ENCODE measurements at regions not wholly inside any gene's neighbourhood (a gene's known extent, or its start where the extent isn't known, plus 50 kb on each side); places are given as distances from the start of the nearest gene placed in this dataset.

DNA sequence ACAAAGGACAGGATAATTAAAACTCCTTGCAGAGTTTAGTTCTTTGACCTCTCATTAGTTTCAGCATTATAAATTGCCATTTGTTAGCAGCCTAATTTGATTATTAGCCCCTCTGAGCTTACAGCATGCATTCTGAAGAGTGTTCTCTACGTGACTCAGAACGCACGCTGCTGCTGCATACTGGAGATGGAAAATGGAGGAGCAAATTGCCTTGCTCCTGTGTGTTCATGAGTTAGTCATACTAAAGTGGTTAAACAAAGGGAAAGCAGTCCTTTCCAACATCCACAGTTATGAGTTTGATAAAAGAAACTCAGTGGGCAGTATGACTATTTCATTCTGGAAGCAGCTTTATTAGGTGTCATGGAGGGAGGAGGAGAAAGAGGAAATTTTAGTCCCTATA is 922.5 kb downstream of the RPA4 start:
- DNase-seq (ENCODE audit: low read depth, low spot score) = no peak
- TF ChIP-seq TCF7L2 (IDR thresholded peaks at IDR 0.05; ENCODE audit: low read depth, low read length) = no peak
- TF ChIP-seq POLR2AphosphoS5 (IDR thresholded peaks at IDR 0.05; ENCODE audit: low read depth, low read length) = no peak
- TF ChIP-seq REST (IDR thresholded peaks at IDR 0.05; ENCODE audit: insufficient read depth in 1 of 2, low read depth in 2 of 2, low read length in 1 of 2) = no peak
- no peak for TF ChIP-seq CTCF (IDR thresholded peaks at IDR 0.05)
- TF ChIP-seq SIN3A (IDR thresholded peaks at IDR 0.05; ENCODE audit: borderline replicate concordance, insufficient read depth, low read depth, low read length) = no peak
- in situ Hi-C loops (cut with HindIII; ENCODE audit: low pct_unique_long_range_greater_than_20kb, low sequenced_read_pairs) (no loop called here), intact Hi-C loops (cut with micrococcal nuclease; ENCODE audit: unreplicated experiment) (no loop called here)
- H3K4me1 ChIP-seq (ENCODE audit: control insufficient read depth, insufficient read depth, low read length) = no peaks in the 10 kb centered on the region
- ChIA-PET POLR2A (no interaction called here), CTCF (no interaction called here)
- H3K9me3 ChIP-seq (ENCODE audit: control insufficient read depth, insufficient read depth, low read depth, low read length) = no peaks in the 10 kb centered on the region
- no peak overlapping the region for H3K27ac ChIP-seq (ENCODE audit: low read length)
- H3K4me3 ChIP-seq (ENCODE audit: low read depth in 2 of 2, low read length in 2 of 2) = no peak overlapping the region
- BruUV-seq (replicated peaks) = no TSS peak
- ATAC-seq = no peak
- no peaks in the 10 kb centered on the region for H3K36me3 ChIP-seq (ENCODE audit: control insufficient read depth, insufficient read depth, low read length)
- no peaks in the 10 kb centered on the region for H3K27me3 ChIP-seq (ENCODE audit: control insufficient read depth, insufficient read depth, low read length)

- Histone ChIP-seq H3K4me1 (ENCODE audit: control insufficient read depth, insufficient read depth, low read length) (no peaks in the 10 kb centered on the region), H3K9me3 (ENCODE audit: control insufficient read depth, insufficient read depth, low read depth, low read length) (no peaks in the 10 kb centered on the region), H3K27ac (ENCODE audit: low read length) (no peak overlapping the region), H3K36me3 (ENCODE audit: control insufficient read depth, insufficient read depth, low read length) (no peaks in the 10 kb centered on the region), H3K4me3 (ENCODE audit: low read depth in 2 of 2, low read length in 2 of 2) (no peak overlapping the region), H3K27me3 (ENCODE audit: control insufficient read depth, insufficient read depth, low read length) (no peaks in the 10 kb centered on the region)
- BruUV-seq (replicated peaks) = no TSS peak
- ChIA-PET POLR2A (no interaction called here), CTCF (no interaction called here)
- no peak for ATAC-seq
- DNase-seq (ENCODE audit: low read depth, low spot score) = no peak
- no peak for TF ChIP-seq CTCF (IDR thresholded peaks at IDR 0.05)
- TF ChIP-seq SIN3A (IDR thresholded peaks at IDR 0.05; ENCODE audit: borderline replicate concordance, insufficient read depth, low read depth, low read length) = no peak
- TF ChIP-seq REST (IDR thresholded peaks at IDR 0.05; ENCODE audit: insufficient read depth in 1 of 2, low read depth in 2 of 2, low read length in 1 of 2) = no peak
- TF ChIP-seq POLR2AphosphoS5 (IDR thresholded peaks at IDR 0.05; ENCODE audit: low read depth, low read length) = no peak
- TF ChIP-seq TCF7L2 (IDR thresholded peaks at IDR 0.05; ENCODE audit: low read depth, low read length) = no peak
- intact Hi-C loops (cut with micrococcal nuclease; ENCODE audit: unreplicated experiment) = no loop called here
- in situ Hi-C loops (cut with HindIII; ENCODE audit: low pct_unique_long_range_greater_than_20kb, low sequenced_read_pairs) = no loop called here
These were observed 923.2 kb downstream of the RPA4 start for GRCh38 chrX:97806946-97807345.
